Hepatocyte (in vitro differentiated cells): ENCODE measurements at regions not wholly inside any gene's neighbourhood (a gene's known extent, or its start where the extent isn't known, plus 50 kb on each side); places are given as distances from the start of the nearest gene placed in this dataset.

ENCODE experiments used
- EZH2 ChIP-seq: fragments of 200-600 bp; sonication (generic); IDR thresholded peaks from 2 replicates; pipeline ENCODE4 v1.6.1; 2016; ENCODE audit warnings: antibody characterized with exemption, mild to moderate bottlenecking, borderline replicate concordance
- TF ChIP-seq, protein P1 (sequence below): fragments of 200-600 bp; sonication (generic); IDR thresholded peaks from 2 replicates; pipeline ENCODE4 v1.5.1; 2016; ENCODE audit warnings: antibody characterized with exemption, mild to moderate bottlenecking; ENCODE audit not compliant: poor library complexity

DNA sequence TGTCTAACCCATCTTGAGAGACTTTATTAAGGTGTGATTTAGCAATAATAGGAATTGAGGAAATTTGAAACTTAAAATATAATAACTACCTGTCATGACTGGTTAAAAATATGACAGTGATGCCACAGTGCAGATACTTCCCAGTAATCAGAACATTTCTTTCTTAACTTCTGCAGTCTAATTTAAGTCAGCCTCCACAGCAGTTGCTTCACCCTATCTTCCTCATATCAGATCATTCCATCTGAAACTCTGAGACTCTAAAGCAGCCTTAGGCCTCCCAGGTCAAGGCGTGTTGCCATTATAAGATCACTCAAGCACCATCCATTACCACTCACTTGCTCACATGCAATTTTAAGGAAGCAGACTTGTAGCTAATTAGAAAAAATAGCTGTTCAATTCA is 302.2 kb downstream of the AASDHPPT start:
- no peak for TF ChIP-seq EZH2
- TF ChIP-seq, protein P1, sequence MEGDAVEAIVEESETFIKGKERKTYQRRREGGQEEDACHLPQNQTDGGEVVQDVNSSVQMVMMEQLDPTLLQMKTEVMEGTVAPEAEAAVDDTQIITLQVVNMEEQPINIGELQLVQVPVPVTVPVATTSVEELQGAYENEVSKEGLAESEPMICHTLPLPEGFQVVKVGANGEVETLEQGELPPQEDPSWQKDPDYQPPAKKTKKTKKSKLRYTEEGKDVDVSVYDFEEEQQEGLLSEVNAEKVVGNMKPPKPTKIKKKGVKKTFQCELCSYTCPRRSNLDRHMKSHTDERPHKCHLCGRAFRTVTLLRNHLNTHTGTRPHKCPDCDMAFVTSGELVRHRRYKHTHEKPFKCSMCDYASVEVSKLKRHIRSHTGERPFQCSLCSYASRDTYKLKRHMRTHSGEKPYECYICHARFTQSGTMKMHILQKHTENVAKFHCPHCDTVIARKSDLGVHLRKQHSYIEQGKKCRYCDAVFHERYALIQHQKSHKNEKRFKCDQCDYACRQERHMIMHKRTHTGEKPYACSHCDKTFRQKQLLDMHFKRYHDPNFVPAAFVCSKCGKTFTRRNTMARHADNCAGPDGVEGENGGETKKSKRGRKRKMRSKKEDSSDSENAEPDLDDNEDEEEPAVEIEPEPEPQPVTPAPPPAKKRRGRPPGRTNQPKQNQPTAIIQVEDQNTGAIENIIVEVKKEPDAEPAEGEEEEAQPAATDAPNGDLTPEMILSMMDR: no peak
